ENCODE measurements at regions not wholly inside any gene's neighbourhood (a gene's known extent, or its start where the extent isn't known, plus 50 kb on each side); places are given as distances from the start of the nearest gene placed in this dataset.

DNA sequence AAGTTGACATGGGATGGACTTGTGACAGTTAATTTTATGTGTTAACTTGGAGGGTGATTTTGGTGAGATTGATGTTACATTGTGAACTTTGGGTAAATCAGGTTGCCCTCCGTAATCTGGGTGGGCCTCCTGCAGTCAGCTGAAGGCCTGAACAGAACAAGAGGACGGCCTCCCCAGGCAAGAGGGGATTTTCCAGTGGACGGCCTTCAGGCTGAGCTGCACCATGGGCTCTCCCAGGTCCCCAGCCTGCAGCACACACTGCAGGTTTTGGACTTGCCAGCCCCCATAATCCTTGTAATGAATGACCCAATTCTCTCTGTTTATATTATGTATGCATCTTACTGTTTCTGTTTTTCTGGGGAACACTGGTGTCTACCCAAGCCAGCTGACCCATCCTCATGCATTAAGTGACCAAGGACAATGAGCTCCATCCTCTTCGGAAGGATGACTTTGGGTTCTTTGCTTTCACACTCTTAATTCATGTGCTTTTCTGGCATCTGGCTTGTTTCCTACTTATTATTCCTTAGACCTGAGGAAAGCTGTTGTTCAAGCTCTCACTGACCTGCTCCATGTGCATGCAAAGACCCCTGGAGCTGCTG lies 64.2 kb downstream of the DACT2 start:
- Histone ChIP-seq H3K9me3 (peaks cover 8% of the 10 kb centered on the region), H3K36me3 (ENCODE audit: insufficient read depth in 1 of 2, low read depth in 1 of 2) (no peaks in the 10 kb centered on the region), H3K4me3 (no peak overlapping the region), H3K4me1 (no peaks in the 10 kb centered on the region), H3K27me3 (ENCODE audit: insufficient read depth in 3 of 3, low read length in 2 of 3) (no peaks in the 10 kb centered on the region), H3K27ac (no peak overlapping the region)
- DNase-seq (no peak), ATAC-seq (no peak)
- WGBS, 3 donors = 94 to 99% (median 95%) methylated on average over 4 of the region's 4 CpGs
- TF ChIP-seq, protein P1, sequence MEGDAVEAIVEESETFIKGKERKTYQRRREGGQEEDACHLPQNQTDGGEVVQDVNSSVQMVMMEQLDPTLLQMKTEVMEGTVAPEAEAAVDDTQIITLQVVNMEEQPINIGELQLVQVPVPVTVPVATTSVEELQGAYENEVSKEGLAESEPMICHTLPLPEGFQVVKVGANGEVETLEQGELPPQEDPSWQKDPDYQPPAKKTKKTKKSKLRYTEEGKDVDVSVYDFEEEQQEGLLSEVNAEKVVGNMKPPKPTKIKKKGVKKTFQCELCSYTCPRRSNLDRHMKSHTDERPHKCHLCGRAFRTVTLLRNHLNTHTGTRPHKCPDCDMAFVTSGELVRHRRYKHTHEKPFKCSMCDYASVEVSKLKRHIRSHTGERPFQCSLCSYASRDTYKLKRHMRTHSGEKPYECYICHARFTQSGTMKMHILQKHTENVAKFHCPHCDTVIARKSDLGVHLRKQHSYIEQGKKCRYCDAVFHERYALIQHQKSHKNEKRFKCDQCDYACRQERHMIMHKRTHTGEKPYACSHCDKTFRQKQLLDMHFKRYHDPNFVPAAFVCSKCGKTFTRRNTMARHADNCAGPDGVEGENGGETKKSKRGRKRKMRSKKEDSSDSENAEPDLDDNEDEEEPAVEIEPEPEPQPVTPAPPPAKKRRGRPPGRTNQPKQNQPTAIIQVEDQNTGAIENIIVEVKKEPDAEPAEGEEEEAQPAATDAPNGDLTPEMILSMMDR (IDR thresholded peaks at IDR 0.05) = no peak
- intact Hi-C loops (cut with DNase I) = no loop called here

DNA sequence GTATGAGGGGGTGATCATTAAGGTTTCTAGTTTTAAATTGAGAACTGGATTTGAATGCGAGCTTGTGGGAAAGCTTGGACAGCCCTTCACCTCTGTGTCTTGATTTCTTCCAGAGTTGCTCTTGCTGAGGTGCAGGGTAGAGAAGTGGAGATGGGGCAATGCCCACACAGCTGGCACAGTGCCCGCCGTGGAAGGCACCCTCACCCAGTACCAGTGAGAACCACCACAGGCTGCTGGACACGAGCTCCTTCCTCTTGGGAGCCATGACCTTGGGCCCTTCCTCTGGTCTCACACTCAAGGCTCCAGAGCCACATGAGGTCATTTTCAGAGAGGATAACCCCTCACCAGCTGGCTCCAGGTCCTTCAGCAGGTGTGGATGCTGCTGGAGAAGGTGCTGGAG lies 67.3 kb downstream of the DACT2 start:
- WGBS, 3 donors = 86 to 96% (median 90%) methylated on average over 4 of the region's 4 CpGs
- intact Hi-C loops (cut with DNase I) = no loop called here
- no peak for DNase-seq
- TF ChIP-seq, protein P1 (IDR thresholded peaks at IDR 0.05) = no peak
- Histone ChIP-seq H3K9me3 (peaks cover 8% of the 10 kb centered on the region), H3K27me3 (ENCODE audit: insufficient read depth in 3 of 3, low read length in 2 of 3) (peaks cover 0 to 4% (median 0%) of the 10 kb centered on the region in 3 donors), H3K4me1 (no peaks in the 10 kb centered on the region), H3K36me3 (ENCODE audit: insufficient read depth in 1 of 2, low read depth in 1 of 2) (no peaks in the 10 kb centered on the region), H3K4me3 (no peak overlapping the region), H3K27ac (no peak overlapping the region)
- no peak for ATAC-seq

DNA sequence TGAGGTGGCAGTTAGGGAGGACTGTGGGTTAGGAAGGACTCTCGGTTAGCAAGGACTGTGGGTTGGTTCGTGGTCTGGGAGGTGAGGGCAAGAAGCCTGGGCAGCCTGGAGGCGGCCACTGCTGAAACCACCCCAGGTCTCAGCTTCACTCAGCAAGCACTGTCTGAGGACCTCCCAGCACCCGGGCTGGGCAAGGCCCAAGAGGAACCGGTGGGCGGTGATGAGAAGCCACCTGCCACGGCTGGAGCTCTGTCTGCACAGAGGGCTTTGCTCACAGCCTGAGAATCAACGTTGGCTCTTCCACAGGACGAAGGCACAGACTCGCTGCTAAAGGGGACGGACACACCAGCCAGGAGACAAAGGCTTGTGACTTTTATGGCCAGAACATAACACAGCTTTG lies 69.3 kb downstream of the DACT2 start:
- ATAC-seq = no peak
- no peak overlapping the region for H3K4me3 ChIP-seq
- H3K27me3 ChIP-seq (ENCODE audit: insufficient read depth in 3 of 3, low read length in 2 of 3) = peaks cover 0 to 4% (median 0%) of the 10 kb centered on the region in 3 donors
- no peaks in the 10 kb centered on the region for H3K4me1 ChIP-seq
- TF ChIP-seq, protein P1 (IDR thresholded peaks at IDR 0.05) = no peak
- intact Hi-C loops (cut with DNase I) = no loop called here
- 73 to 79% (median 76%) methylated on average over 11 of the region's 11 CpGs for whole genome bisulfite sequencing, 3 donors
- no peak overlapping the region for H3K27ac ChIP-seq
- no peak for DNase-seq
- H3K36me3 ChIP-seq (ENCODE audit: insufficient read depth in 1 of 2, low read depth in 1 of 2) = no peaks in the 10 kb centered on the region
- peaks cover 5% of the 10 kb centered on the region for H3K9me3 ChIP-seq

DNA sequence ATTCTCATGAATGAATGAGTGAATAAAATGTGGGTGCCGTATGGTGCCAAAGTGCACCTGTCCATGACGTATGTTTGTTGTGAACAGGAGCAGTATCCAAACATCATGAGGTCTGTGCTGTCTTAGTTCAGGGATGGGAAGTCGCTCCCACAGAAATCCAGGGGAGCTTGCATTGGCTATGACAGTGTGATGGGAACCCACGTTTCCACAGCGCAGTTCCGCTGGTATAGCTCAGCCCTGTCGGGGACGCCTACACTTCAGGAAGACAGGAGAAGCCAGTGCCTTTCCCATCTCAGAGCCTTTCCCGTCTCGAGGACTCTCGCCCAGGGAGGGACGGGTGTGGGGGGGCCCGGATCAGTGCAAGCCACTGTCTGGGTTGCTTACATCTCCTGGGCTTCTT lies 69.8 kb downstream of the DACT2 start:
- Histone ChIP-seq H3K4me3 (no peak overlapping the region), H3K27me3 (ENCODE audit: insufficient read depth in 3 of 3, low read length in 2 of 3) (peaks cover 0 to 4% (median 0%) of the 10 kb centered on the region in 3 donors), H3K27ac (no peak overlapping the region), H3K36me3 (ENCODE audit: insufficient read depth in 1 of 2, low read depth in 1 of 2) (no peaks in the 10 kb centered on the region), H3K9me3 (peaks cover under 1% of the 10 kb centered on the region), H3K4me1 (no peaks in the 10 kb centered on the region)
- TF ChIP-seq, protein P1 (IDR thresholded peaks at IDR 0.05) = no peak
- no peak for DNase-seq
- 85 to 93% (median 92%) methylated on average over 13 of the region's 13 CpGs for WGBS, 3 donors
- intact Hi-C loops (cut with DNase I) = no loop called here
- ATAC-seq = no peak

DNA sequence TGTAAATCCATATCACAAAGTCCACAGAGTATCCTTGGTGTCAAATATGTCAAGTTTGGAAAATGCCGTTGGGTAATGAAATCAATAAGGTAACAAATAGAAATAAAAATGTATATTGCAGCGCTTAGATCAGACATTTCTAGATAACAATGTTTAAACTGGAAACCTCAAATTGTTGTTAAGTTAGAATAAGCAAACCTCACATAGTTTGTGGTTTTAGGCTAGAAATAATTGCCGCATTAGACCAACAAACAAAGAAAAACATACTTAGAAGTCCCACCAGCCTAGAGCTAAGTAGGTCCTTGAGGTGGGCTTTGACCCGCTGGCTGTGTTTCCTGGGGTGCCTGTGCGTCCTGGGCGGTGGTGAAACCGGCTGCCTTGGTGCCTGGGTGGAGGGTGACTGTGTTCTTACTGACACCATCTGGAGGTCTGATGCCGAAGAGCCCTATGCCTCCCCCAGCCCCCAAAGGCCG lies 71.4 kb downstream of the DACT2 start:
- WGBS, 3 donors = 89 to 93% (median 92%) methylated on average over 9 of the region's 9 CpGs
- intact Hi-C loops (cut with DNase I) = no loop called here
- Histone ChIP-seq H3K9me3 (no peaks in the 10 kb centered on the region), H3K27ac (no peak overlapping the region), H3K27me3 (ENCODE audit: insufficient read depth in 3 of 3, low read length in 2 of 3) (peaks cover 0 to 4% (median 0%) of the 10 kb centered on the region in 3 donors), H3K4me1 (no peaks in the 10 kb centered on the region), H3K36me3 (ENCODE audit: insufficient read depth in 1 of 2, low read depth in 1 of 2) (no peaks in the 10 kb centered on the region), H3K4me3 (no peak overlapping the region)
- DNase-seq (no peak), ATAC-seq (no peak)
- TF ChIP-seq, protein P1 (IDR thresholded peaks at IDR 0.05) = no peak
